GM13976 (cell line): ENCODE measurements at regions not wholly inside any gene's neighbourhood (a gene's known extent, or its start where the extent isn't known, plus 50 kb on each side); places are given as distances from the start of the nearest gene placed in this dataset.

ENCODE experiments used
- DNase-seq: peaks from one replicate; pipeline ENCODE4 v3.0.0; 2012; ENCODE audit warnings: low spot score
- in situ Hi-C: fragments of 300-500 bp; cut with MboI; formaldehyde crosslinking; loops from one replicate; pipeline ENCODE4 v1.12.0; 2022; ENCODE audit warnings: low sequenced_read_pairs, mixed read lengths, inconsistent platforms; ENCODE audit not compliant: unreplicated experiment
- TF ChIP-seq, protein P1 (sequence below): IDR thresholded peaks from 2 replicates; pipeline ENCODE4 v1.5.1; 2012; ENCODE audit warnings: borderline replicate concordance, mild to moderate bottlenecking; ENCODE audit not compliant: insufficient read depth; ENCODE audit errors: extremely low read depth, missing control alignments, control extremely low read depth

DNA sequence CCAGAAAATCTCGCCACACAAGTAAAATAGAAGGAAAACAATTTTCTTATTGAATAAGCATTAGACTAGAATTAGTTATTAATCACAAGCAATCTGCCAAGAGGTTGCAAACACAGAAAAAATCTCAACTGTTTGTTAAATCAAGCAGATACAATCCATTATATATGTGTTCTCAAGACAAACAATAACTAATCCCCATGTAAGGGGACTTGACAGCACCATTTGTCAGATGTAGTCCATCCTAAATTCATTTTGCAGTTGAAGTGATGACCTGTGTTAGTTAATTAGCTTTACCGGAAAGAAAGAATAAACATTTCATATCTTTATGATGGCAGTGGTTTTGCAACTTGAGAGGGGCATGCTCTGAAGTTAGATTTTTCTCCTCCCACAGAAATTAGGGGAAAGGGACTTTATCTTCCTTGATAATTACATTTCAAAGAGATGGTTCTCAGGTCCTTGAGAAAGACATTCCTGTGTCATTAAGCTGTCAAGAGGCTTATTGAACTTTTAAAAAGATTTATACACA, 1588.0 kb downstream of the GRIK2 start:
- in situ Hi-C loops, result no loop called here
- TF ChIP-seq, protein P1, sequence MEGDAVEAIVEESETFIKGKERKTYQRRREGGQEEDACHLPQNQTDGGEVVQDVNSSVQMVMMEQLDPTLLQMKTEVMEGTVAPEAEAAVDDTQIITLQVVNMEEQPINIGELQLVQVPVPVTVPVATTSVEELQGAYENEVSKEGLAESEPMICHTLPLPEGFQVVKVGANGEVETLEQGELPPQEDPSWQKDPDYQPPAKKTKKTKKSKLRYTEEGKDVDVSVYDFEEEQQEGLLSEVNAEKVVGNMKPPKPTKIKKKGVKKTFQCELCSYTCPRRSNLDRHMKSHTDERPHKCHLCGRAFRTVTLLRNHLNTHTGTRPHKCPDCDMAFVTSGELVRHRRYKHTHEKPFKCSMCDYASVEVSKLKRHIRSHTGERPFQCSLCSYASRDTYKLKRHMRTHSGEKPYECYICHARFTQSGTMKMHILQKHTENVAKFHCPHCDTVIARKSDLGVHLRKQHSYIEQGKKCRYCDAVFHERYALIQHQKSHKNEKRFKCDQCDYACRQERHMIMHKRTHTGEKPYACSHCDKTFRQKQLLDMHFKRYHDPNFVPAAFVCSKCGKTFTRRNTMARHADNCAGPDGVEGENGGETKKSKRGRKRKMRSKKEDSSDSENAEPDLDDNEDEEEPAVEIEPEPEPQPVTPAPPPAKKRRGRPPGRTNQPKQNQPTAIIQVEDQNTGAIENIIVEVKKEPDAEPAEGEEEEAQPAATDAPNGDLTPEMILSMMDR, result no peak
- DNase-seq, result no peak

DNA sequence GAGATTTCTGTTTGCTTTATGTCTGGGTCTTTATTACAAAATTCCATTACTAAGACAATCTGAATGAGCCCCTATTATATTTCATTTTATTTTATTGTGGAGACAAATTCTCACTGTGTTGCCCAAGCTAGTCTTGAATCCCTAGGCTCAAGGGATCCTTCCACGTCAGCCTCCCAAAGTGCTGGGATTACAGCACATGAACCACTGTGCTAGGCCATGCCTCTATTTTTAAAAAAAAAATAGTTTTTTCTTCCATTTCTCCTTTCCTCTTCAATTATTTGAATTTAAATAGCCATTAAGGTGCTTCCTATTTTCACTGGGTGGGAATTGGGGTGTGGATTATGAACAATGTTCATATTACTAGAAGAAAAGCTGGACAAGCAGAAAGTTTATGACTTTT, 1587.4 kb downstream of the GRIK2 start:
- TF ChIP-seq, protein P1, result no peak
- DNase-seq, result no peak
- in situ Hi-C loops, result no loop called here

DNA sequence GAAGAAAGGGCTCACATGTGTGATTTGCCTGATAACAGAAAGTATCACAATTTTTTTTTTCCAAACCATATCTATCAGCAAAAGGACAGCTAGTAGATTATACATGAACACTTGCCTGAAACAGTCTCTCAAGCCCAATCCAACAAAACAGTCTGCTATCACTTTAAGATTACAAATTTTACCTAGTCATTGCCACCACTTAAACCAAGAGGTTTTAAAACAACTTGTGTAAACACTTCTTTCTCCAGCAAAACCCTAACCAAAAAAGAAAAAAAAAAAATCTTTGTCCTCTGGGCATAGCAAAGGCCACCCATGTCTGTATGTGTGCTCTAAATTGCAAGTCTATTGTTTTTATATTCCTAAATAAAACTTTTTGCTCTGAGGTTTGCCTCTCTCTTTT, 1568.4 kb downstream of the GRIK2 start:
- DNase-seq, result no peak
- in situ Hi-C loops, result no loop called here
- TF ChIP-seq, protein P1, result no peak

DNA sequence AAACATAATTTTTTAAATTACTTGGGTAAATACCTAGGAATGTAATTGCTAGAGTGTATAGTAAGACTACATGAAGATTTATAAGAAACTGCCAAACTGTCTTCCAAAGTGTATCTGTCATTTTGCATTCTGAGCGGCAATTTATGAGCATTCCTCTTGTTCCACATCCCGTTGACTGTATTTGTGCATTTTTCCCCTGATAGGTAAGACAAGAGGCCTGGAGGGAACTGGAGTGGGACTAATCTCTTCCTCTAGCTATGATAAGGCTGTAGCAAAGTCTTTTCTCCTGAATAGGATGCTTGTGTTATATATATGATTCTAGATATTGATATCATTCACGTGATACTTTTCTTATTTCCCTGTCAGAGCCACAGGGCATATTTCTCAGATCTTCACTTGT, 1557.5 kb downstream of the GRIK2 start:
- DNase-seq, result no peak
- in situ Hi-C loops, result no loop called here
- TF ChIP-seq, protein P1, result no peak

DNA sequence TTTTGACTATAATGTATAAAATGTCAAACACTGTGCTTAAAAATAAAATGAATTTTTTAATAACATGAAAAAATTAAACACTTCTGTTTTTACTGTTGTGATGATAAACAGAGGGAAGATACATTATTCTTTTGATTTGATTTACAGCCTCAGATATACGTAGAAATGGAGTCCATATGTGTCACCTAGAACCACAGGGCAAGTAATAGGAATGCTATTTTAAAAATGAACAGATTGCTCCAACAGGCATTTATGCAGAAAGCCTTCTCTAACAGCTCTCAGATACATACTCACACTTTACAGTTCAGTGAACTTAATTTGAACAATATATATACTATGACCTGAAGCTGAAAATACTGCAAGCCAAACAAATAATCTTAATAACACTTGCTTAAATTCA, 1551.0 kb downstream of the GRIK2 start:
- in situ Hi-C loops, result no loop called here
- TF ChIP-seq, protein P1, result no peak
- no peak for DNase-seq

DNA sequence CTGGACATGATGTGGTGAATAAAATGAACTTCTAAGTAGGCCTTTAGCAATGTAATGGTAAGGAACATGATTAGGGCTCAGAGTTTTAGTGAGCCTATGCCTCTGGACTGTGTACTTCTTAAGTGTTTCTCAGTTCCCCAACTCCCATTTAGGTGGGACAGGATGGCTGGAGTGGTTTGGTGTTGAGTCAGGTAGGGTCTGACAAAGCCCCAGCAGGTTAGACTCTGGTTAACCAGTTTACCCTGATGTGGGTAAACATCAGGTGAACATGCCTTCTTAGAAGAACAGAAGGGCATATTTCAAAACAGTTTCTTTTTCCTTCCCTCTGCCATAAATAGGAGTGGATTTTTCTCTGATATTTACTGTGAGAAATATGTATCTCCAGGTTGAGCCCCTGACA, 1548.7 kb downstream of the GRIK2 start:
- no peak for DNase-seq
- in situ Hi-C loops, result no loop called here
- TF ChIP-seq, protein P1, result no peak

DNA sequence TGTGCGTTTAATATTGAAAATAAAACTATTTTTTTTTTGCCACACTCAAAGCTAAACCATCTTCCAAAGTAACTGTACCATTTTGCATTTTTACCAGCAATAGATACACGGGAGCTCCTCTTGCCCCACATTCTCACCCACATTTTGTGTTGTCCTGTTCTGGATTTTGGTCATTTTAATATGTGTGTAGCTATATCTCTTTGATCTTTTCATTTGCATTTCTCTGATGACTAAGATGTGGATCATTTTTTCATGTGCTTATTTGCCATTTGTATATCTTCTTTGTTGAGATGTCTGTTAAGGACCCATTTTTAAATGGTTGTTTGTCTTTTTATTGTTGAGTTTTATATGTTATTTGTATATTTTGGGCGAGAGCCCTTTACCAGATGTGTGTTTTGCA, 1543.5 kb downstream of the GRIK2 start:
- in situ Hi-C loops, result no loop called here

More for the DNA sequence above, 1543.5 kb downstream of the GRIK2 start:
- TF ChIP-seq, protein P1, result no peak
- DNase-seq, result no peak
